ENCODE measurements at regions not wholly inside any gene's neighbourhood (a gene's known extent, or its start where the extent isn't known, plus 50 kb on each side); places are given as distances from the start of the nearest gene placed in this dataset.
A peak's percentile ranks its signal among the peaks of the same experiment; 100 is the strongest.

GRCh38 chr14:42057111-42057510 lies 450.4 kb downstream of the LRFN5 start:
- H3K4me1 ChIP-seq (ENCODE audit: control insufficient read depth, insufficient read depth, low read length) = no peaks in the 10 kb centered on the region
- H3K27ac ChIP-seq (ENCODE audit: insufficient read depth, low read length) = no peak overlapping the region
- ATAC-seq (ENCODE audit: low read depth) (no peak), DNase-seq (peak; percentile 14)
- no peak overlapping the region for H3K23ac ChIP-seq (ENCODE audit: low read depth, low read length)
- no peak overlapping the region for H3K14ac ChIP-seq (replicated peaks; ENCODE audit: low read depth, low read length)
- no peaks in the 10 kb centered on the region for H3K36me3 ChIP-seq (ENCODE audit: control insufficient read depth, insufficient read depth, low read length)
- in situ Hi-C loops (cut with MboI; ENCODE audit: low sequenced_read_pairs) (no loop called here), intact Hi-C loops (cut with micrococcal nuclease) (no loop called here), dilution Hi-C loops (cut with HindIII; ENCODE audit: low sequenced_read_pairs, unreplicated experiment) (no loop called here)
- no peak overlapping the region for H2AFZ ChIP-seq (replicated peaks; ENCODE audit: low read length, poor library complexity)
- H3K4me2 ChIP-seq (ENCODE audit: low read depth, low read length) = no peak overlapping the region
- H2BK5ac ChIP-seq (ENCODE audit: low read depth, low read length, poor library complexity, severe bottlenecking) = no peak overlapping the region
- WGBS, 2 experiments (ENCODE audit: extremely low coverage in 2 of 2, insufficient read length in 1 of 2) = no CpG with 5 or more reads among the region's 2 CpGs
- H3K4ac ChIP-seq (ENCODE audit: low read depth, low read length) = no peak overlapping the region
- H2AK5ac ChIP-seq (ENCODE audit: low read depth, low read length) = no peak overlapping the region
- no peak overlapping the region for H3K4me3 ChIP-seq (ENCODE audit: insufficient read depth, low read depth, low read length)
- H4K91ac ChIP-seq (ENCODE audit: insufficient read depth, low read depth, low read length) = no peak overlapping the region
- no peaks in the 10 kb centered on the region for H4K20me1 ChIP-seq (ENCODE audit: insufficient read depth, low read length)
- H3K9ac ChIP-seq (ENCODE audit: low read depth, low read length) = no peak overlapping the region
- no peak overlapping the region for H2AK9ac ChIP-seq (replicated peaks; ENCODE audit: low read depth, low read length, poor library complexity)
- TF ChIP-seq CTCF (conservative IDR thresholded peaks at IDR 0.05; ENCODE audit: low read depth, low read length) = no peak
- TF ChIP-seq CEBPB (IDR thresholded peaks at IDR 0.05; ENCODE audit: low read depth, low read length) = no peak
- no peak for TF ChIP-seq FOS (IDR thresholded peaks at IDR 0.05; ENCODE audit: low read depth, low read length)
- no peak for TF ChIP-seq BHLHE40 (IDR thresholded peaks at IDR 0.05; ENCODE audit: low read depth, low read length)
- no peak for TF ChIP-seq CHD1 (IDR thresholded peaks at IDR 0.05; ENCODE audit: low read depth, low read length)
- TF ChIP-seq POLR2A (IDR thresholded peaks at IDR 0.05; ENCODE audit: low read depth, low read length) = no peak
- no peak for TF ChIP-seq NFE2L2 (IDR thresholded peaks at IDR 0.05; ENCODE audit: low read depth, low read length)
- TF ChIP-seq USF2 (IDR thresholded peaks at IDR 0.05; ENCODE audit: low read depth, low read length) = no peak
- TF ChIP-seq MAZ (IDR thresholded peaks at IDR 0.05; ENCODE audit: borderline replicate concordance, low read depth, low read length) = no peak
- no peak for TF ChIP-seq RCOR1 (IDR thresholded peaks at IDR 0.05; ENCODE audit: insufficient replicate concordance, low read length)
- no peak for TF ChIP-seq SMC3 (IDR thresholded peaks at IDR 0.05; ENCODE audit: low read depth, low read length)
- TF ChIP-seq RFX5 (IDR thresholded peaks at IDR 0.05; ENCODE audit: low read depth, low read length) = no peak
- TF ChIP-seq MAFK (IDR thresholded peaks at IDR 0.05; ENCODE audit: low read depth, low read length) = no peak
- TF ChIP-seq RAD21 (IDR thresholded peaks at IDR 0.05; ENCODE audit: low read length) = no peak
- TF ChIP-seq ELK1 (IDR thresholded peaks at IDR 0.05; ENCODE audit: borderline replicate concordance, low read depth, low read length) = no peak
- TF ChIP-seq MXI1 (IDR thresholded peaks at IDR 0.05; ENCODE audit: borderline replicate concordance, low read depth, low read length) = no peak
- H3K56ac ChIP-seq (ENCODE audit: extremely low read depth, insufficient read depth, low read length) = no peak overlapping the region
- H3K9me1 ChIP-seq (ENCODE audit: insufficient read depth, low read length) = no peaks in the 10 kb centered on the region
- no peaks in the 10 kb centered on the region for H3K79me1 ChIP-seq (ENCODE audit: low read depth in 1 of 2, low read length in 2 of 2)
- no peak overlapping the region for H2BK15ac ChIP-seq (ENCODE audit: low read depth, low read length)
- no peak overlapping the region for H2BK20ac ChIP-seq (ENCODE audit: low read depth, low read length)
- H3K18ac ChIP-seq (ENCODE audit: low read depth, low read length) = no peak overlapping the region
- H4K5ac ChIP-seq (ENCODE audit: low read depth, low read length) = no peak overlapping the region
- POLR2A ChIA-PET (ENCODE audit: unreplicated experiment) = no interaction called here
- H3K9me3 ChIP-seq (ENCODE audit: control insufficient read depth, insufficient read depth, low read length) = no peaks in the 10 kb centered on the region
- no TSS peak for BruUV-seq (replicated peaks)
- CTCF ChIA-PET = no interaction called here
- no peak overlapping the region for H4K8ac ChIP-seq (ENCODE audit: low read depth in 2 of 2, low read length in 2 of 2)
- H2BK120ac ChIP-seq (ENCODE audit: low read depth, low read length) = no peak overlapping the region
- no peaks in the 10 kb centered on the region for H3K27me3 ChIP-seq (ENCODE audit: control insufficient read depth, insufficient read depth, low read length)
